ENCODE measurements at regions not wholly inside any gene's neighbourhood (a gene's known extent, or its start where the extent isn't known, plus 50 kb on each side); places are given as distances from the start of the nearest gene placed in this dataset.

- WGBS (ENCODE audit: insufficient coverage): 45% methylated on average over 2 of the region's 2 CpGs
- H3K27ac ChIP-seq (ENCODE audit: low read length): no peak overlapping the region
- intact Hi-C loops (cut with micrococcal nuclease): no loop called here
- H3K27ac Mint-ChIP-seq: no peak overlapping the region
- H3K4me1 Mint-ChIP-seq: no peaks in the 10 kb centered on the region
- H3K9me3 Mint-ChIP-seq: no peaks in the 10 kb centered on the region
- no peaks in the 10 kb centered on the region for H3K27me3 Mint-ChIP-seq (ENCODE audit: low read depth in 2 of 2)
- H3K4me1 ChIP-seq (ENCODE audit: control insufficient read depth, insufficient read depth, low read length): no peaks in the 10 kb centered on the region
- TF ChIP-seq CTCF (IDR thresholded peaks at IDR 0.05): no peak
- ATAC-seq (no peak), DNase-seq (no peak)
- H3K27me3 ChIP-seq (ENCODE audit: control insufficient read depth, insufficient read depth, low read length): no peaks in the 10 kb centered on the region
- H3K4me3 ChIP-seq (ENCODE audit: low read length): no peak overlapping the region
- no peaks in the 10 kb centered on the region for H3K36me3 Mint-ChIP-seq
- H3K9me3 ChIP-seq (ENCODE audit: control insufficient read depth, insufficient read depth, low read length): no peaks in the 10 kb centered on the region
- H3K4me3 Mint-ChIP-seq: no peak overlapping the region
- no peaks in the 10 kb centered on the region for H3K36me3 ChIP-seq (ENCODE audit: control insufficient read depth, insufficient read depth, low read length)
Observed at GRCh38 chr11:122513997-122514396, 141.5 kb upstream of the UBASH3B start.

- no peaks in the 10 kb centered on the region for H3K27me3 Mint-ChIP-seq (ENCODE audit: low read depth in 2 of 2)
- H3K27ac Mint-ChIP-seq: no peak overlapping the region
Observed at GRCh38 chr11:122513328-122513727, 142.2 kb upstream of the UBASH3B start.

GRCh38 chr11:122512688-122513087 is 142.8 kb upstream of the UBASH3B start:
- Mint-ChIP-seq H3K27ac (no peak overlapping the region), H3K9me3 (no peaks in the 10 kb centered on the region), H3K4me1 (no peaks in the 10 kb centered on the region), H3K4me3 (no peak overlapping the region), H3K27me3 (ENCODE audit: low read depth in 2 of 2) (no peaks in the 10 kb centered on the region), H3K36me3 (no peaks in the 10 kb centered on the region)
- 85% methylated on average over 2 of the region's 2 CpGs for WGBS (ENCODE audit: insufficient coverage)
- intact Hi-C loops (cut with micrococcal nuclease): no loop called here
- no peak overlapping the region for H3K27ac ChIP-seq (ENCODE audit: low read length)
- ATAC-seq (no peak), DNase-seq (no peak)
- no peaks in the 10 kb centered on the region for H3K36me3 ChIP-seq (ENCODE audit: control insufficient read depth, insufficient read depth, low read length)
- no peaks in the 10 kb centered on the region for H3K27me3 ChIP-seq (ENCODE audit: control insufficient read depth, insufficient read depth, low read length)
- H3K9me3 ChIP-seq (ENCODE audit: control insufficient read depth, insufficient read depth, low read length): no peaks in the 10 kb centered on the region
- H3K4me3 ChIP-seq (ENCODE audit: low read length): no peak overlapping the region
- H3K4me1 ChIP-seq (ENCODE audit: control insufficient read depth, insufficient read depth, low read length): no peaks in the 10 kb centered on the region
- no peak for TF ChIP-seq CTCF (IDR thresholded peaks at IDR 0.05)

More at GRCh38 chr11:122513328-122513727, 142.2 kb upstream of the UBASH3B start:
- no peak for TF ChIP-seq CTCF (IDR thresholded peaks at IDR 0.05)
- Histone ChIP-seq H3K36me3 (ENCODE audit: control insufficient read depth, insufficient read depth, low read length) (no peaks in the 10 kb centered on the region), H3K4me1 (ENCODE audit: control insufficient read depth, insufficient read depth, low read length) (no peaks in the 10 kb centered on the region), H3K9me3 (ENCODE audit: control insufficient read depth, insufficient read depth, low read length) (no peaks in the 10 kb centered on the region), H3K27ac (ENCODE audit: low read length) (no peak overlapping the region), H3K4me3 (ENCODE audit: low read length) (no peak overlapping the region), H3K27me3 (ENCODE audit: control insufficient read depth, insufficient read depth, low read length) (no peaks in the 10 kb centered on the region)
- intact Hi-C loops (cut with micrococcal nuclease): no loop called here
- H3K36me3 Mint-ChIP-seq: no peaks in the 10 kb centered on the region
- no peaks in the 10 kb centered on the region for H3K9me3 Mint-ChIP-seq
- no peak for ATAC-seq
- H3K4me1 Mint-ChIP-seq: no peaks in the 10 kb centered on the region
- WGBS (ENCODE audit: insufficient coverage): 83% methylated on average over 2 of the region's 2 CpGs
- DNase-seq: no peak
- no peak overlapping the region for H3K4me3 Mint-ChIP-seq

- intact Hi-C loops (cut with micrococcal nuclease): loop anchor here (5.0 kb wide), 1 partner anchor 293 kb away; no protein-coding TSS in a partner anchor
- Histone ChIP-seq H3K4me1 (ENCODE audit: control insufficient read depth, insufficient read depth, low read length) (no peaks in the 10 kb centered on the region), H3K27ac (ENCODE audit: low read length) (no peak overlapping the region), H3K9me3 (ENCODE audit: control insufficient read depth, insufficient read depth, low read length) (no peaks in the 10 kb centered on the region), H3K27me3 (ENCODE audit: control insufficient read depth, insufficient read depth, low read length) (no peaks in the 10 kb centered on the region), H3K4me3 (ENCODE audit: low read length) (no peak overlapping the region), H3K36me3 (ENCODE audit: control insufficient read depth, insufficient read depth, low read length) (no peaks in the 10 kb centered on the region)
- Mint-ChIP-seq H3K27me3 (ENCODE audit: low read depth in 2 of 2) (peaks cover 9 to 12% of the 10 kb centered on the region in 2 donors), H3K4me3 (no peak overlapping the region), H3K4me1 (no peaks in the 10 kb centered on the region), H3K36me3 (no peaks in the 10 kb centered on the region), H3K27ac (no peak overlapping the region), H3K9me3 (no peaks in the 10 kb centered on the region)
- 93% methylated on average over 15 of the region's 15 CpGs for WGBS (ENCODE audit: insufficient coverage)
- ATAC-seq (no peak), DNase-seq (no peak)
- no peak for TF ChIP-seq CTCF (IDR thresholded peaks at IDR 0.05)
Observed at GRCh38 chr11:122509899-122510298, 145.6 kb upstream of the UBASH3B start.

Data from natural killer cell (primary cell).